NT2/D1 (cell line): ENCODE measurements at regions not wholly inside any gene's neighbourhood (a gene's known extent, or its start where the extent isn't known, plus 50 kb on each side); places are given as distances from the start of the nearest gene placed in this dataset.

Experiments
- DNase-seq: peaks from one replicate; pipeline ENCODE4 v3.0.0-alpha.2; 2011; ENCODE audit warnings: low read depth, low spot score
- H3K27me3 ChIP-seq: 2 replicates; pipeline ENCODE4 v1.6.0; 2011; ENCODE audit warnings: mild to moderate bottlenecking; ENCODE audit not compliant: insufficient read length, insufficient read depth
- H3K36me3 ChIP-seq: 2 replicates; pipeline ENCODE4 v1.6.1; 2011; ENCODE audit warnings: mild to moderate bottlenecking, low read length, mixed read lengths; ENCODE audit not compliant: insufficient read depth, insufficient read length
- H3K4me1 ChIP-seq: 2 replicates; pipeline ENCODE4 v1.5.1; 2011; ENCODE audit not compliant: insufficient read depth, insufficient read length
- H3K4me3 ChIP-seq: 2 replicates; pipeline ENCODE4 v1.5.1; 2011; ENCODE audit warnings: low read depth; ENCODE audit not compliant: insufficient read length
- H3K9ac ChIP-seq: 2 replicates; pipeline ENCODE4 v1.6.0; 2011; ENCODE audit warnings: low read depth; ENCODE audit not compliant: insufficient read length
- H3K9me3 ChIP-seq: 2 replicates; pipeline ENCODE4 v1.5.1; 2011; ENCODE audit warnings: mild to moderate bottlenecking, low read length; ENCODE audit not compliant: insufficient read depth
- SUZ12 ChIP-seq: IDR thresholded peaks from 2 replicates; pipeline ENCODE4 v1.6.1; 2011; ENCODE audit not compliant: insufficient read length, insufficient read depth; ENCODE audit errors: extremely low read depth
- YY1 ChIP-seq: IDR thresholded peaks from 2 replicates; pipeline ENCODE4 v1.6.1; 2011; ENCODE audit not compliant: insufficient read length, insufficient read depth
- ZNF274 ChIP-seq: IDR thresholded peaks from 2 replicates; pipeline ENCODE4 v1.6.1; 2011; ENCODE audit warnings: mild to moderate bottlenecking, low read depth, low read length

- Histone ChIP-seq H3K9ac (no peak overlapping the region), H3K27me3 (no peaks in the 10 kb centered on the region), H3K9me3 (no peaks in the 10 kb centered on the region), H3K4me1 (no peaks in the 10 kb centered on the region), H3K4me3 (no peak overlapping the region), H3K36me3 (no peaks in the 10 kb centered on the region)
- TF ChIP-seq ZNF274 = no peak
- no peak for TF ChIP-seq YY1
- no peak for TF ChIP-seq SUZ12
- DNase-seq = no peak
These were observed 52.4 kb downstream of the CBLL2 start for GRCh38 chrX:22325096-22325495.

GRCh38 chrX:22329783-22330182 is 57.1 kb downstream of the CBLL2 start:
- no peak for TF ChIP-seq SUZ12
- no peak for TF ChIP-seq YY1
- no peaks in the 10 kb centered on the region for H3K4me1 ChIP-seq
- DNase-seq = no peak
- no peaks in the 10 kb centered on the region for H3K27me3 ChIP-seq
- H3K9ac ChIP-seq = no peak overlapping the region
- no peaks in the 10 kb centered on the region for H3K36me3 ChIP-seq
- H3K4me3 ChIP-seq = no peak overlapping the region
- H3K9me3 ChIP-seq = no peaks in the 10 kb centered on the region

DNA sequence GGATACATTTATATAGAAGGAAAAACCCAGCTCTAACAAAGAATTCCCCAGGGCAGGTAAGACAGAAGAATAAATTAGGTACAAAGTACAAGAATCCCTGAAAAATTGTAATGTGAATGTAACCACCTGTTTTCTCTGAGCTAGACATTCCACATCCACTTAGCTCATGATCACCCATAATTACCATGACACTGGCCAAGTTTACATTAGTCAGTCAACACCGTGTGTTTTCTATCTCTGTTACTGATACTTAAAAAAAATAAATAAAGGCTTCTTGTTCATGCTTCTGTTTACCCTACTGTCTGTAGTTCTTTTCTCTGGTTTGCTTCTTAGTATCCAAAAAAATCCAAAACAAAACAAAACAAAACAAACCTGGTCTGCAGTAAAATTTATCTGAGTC is 66.0 kb downstream of the CBLL2 start:
- Histone ChIP-seq H3K9ac (no peak overlapping the region), H3K27me3 (no peaks in the 10 kb centered on the region), H3K9me3 (no peaks in the 10 kb centered on the region), H3K36me3 (no peaks in the 10 kb centered on the region), H3K4me3 (no peak overlapping the region), H3K4me1 (no peaks in the 10 kb centered on the region)
- no peak for TF ChIP-seq ZNF274
- no peak for TF ChIP-seq SUZ12
- no peak for TF ChIP-seq YY1
- no peak for DNase-seq

GRCh38 chrX:22339459-22339858 is 66.7 kb downstream of the CBLL2 start:
- no peaks in the 10 kb centered on the region for H3K27me3 ChIP-seq

DNA sequence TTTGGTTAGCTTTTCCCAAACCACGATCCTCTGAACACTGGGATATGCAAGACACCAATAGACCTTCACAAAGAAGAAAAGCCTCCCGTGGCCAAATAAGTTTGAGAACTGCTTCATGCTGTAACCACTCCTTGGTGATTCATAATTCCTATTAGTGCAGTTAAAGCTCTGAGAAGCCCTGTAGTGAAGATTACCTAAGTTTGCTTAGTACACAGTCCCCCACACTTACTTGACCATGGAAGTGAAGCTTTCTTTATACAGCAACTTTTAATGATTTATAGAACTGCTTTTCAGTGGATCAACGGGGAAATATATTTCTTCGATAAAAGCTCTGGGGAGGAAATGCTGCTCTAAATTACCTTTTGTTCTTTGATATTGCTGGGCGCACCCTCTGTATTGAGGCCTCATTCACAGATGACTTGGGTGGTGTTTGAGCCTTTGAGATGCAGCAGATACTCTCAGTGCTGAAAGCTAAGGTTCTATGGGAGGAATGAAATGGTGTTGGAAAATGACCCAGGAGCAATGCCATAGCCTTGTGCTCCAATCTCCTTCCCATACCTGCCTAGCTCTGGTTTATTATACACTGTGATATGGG is 67.4 kb downstream of the CBLL2 start:
- Histone ChIP-seq H3K27me3 (no peaks in the 10 kb centered on the region), H3K9me3 (no peaks in the 10 kb centered on the region), H3K36me3 (no peaks in the 10 kb centered on the region), H3K9ac (no peak overlapping the region), H3K4me3 (no peak overlapping the region), H3K4me1 (no peaks in the 10 kb centered on the region)
- no peak for TF ChIP-seq SUZ12
- TF ChIP-seq YY1 = no peak
- TF ChIP-seq ZNF274 = no peak
- no peak for DNase-seq

More at GRCh38 chrX:22339459-22339858, 66.7 kb downstream of the CBLL2 start:
- Histone ChIP-seq H3K9ac (no peak overlapping the region), H3K4me3 (no peak overlapping the region), H3K9me3 (no peaks in the 10 kb centered on the region), H3K4me1 (no peaks in the 10 kb centered on the region), H3K36me3 (no peaks in the 10 kb centered on the region)
- DNase-seq = no peak
- TF ChIP-seq YY1 (no peak), SUZ12 (no peak), ZNF274 (no peak)

- Histone ChIP-seq H3K27me3 (no peaks in the 10 kb centered on the region), H3K9me3 (no peaks in the 10 kb centered on the region), H3K9ac (no peak overlapping the region), H3K4me1 (no peaks in the 10 kb centered on the region), H3K4me3 (no peak overlapping the region), H3K36me3 (no peaks in the 10 kb centered on the region)
- DNase-seq = no peak
- no peak for TF ChIP-seq SUZ12
- no peak for TF ChIP-seq YY1
- no peak for TF ChIP-seq ZNF274
These were observed 70.5 kb downstream of the CBLL2 start for GRCh38 chrX:22343192-22343591.

DNA sequence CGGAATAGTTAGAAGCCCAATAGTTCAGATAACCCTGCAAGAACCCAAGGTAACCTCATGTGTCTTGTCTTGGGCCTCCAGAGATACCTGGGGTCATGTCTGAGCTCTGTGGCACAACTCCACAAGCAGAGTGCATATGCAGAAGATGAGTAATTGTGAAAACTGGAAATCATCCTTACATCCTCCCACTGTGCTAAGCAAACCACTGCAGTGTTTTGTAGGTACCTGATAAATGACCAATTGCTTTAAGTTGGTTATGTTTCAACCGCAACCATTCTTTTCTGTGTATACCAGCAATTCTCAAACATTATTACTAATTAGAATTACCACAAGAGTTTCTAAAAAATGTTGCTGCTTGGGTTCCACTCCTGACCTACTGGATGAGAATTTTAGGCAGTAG is 73.2 kb downstream of the CBLL2 start:
- no peak for DNase-seq
- no peak overlapping the region for H3K9ac ChIP-seq
- H3K4me1 ChIP-seq = no peaks in the 10 kb centered on the region
- H3K36me3 ChIP-seq = no peaks in the 10 kb centered on the region
- no peaks in the 10 kb centered on the region for H3K9me3 ChIP-seq
- H3K4me3 ChIP-seq = no peak overlapping the region
- TF ChIP-seq SUZ12 (no peak), ZNF274 (no peak), YY1 (no peak)
- no peaks in the 10 kb centered on the region for H3K27me3 ChIP-seq

- Histone ChIP-seq H3K36me3 (no peaks in the 10 kb centered on the region), H3K4me3 (no peak overlapping the region), H3K4me1 (no peaks in the 10 kb centered on the region), H3K9ac (no peak overlapping the region), H3K9me3 (no peaks in the 10 kb centered on the region), H3K27me3 (no peaks in the 10 kb centered on the region)
- DNase-seq = no peak
- TF ChIP-seq YY1 (no peak), ZNF274 (no peak), SUZ12 (no peak)
These were observed 74.8 kb downstream of the CBLL2 start for GRCh38 chrX:22347491-22347890.
